GM23338 (cell line): ENCODE measurements at regions not wholly inside any gene's neighbourhood (a gene's known extent, or its start where the extent isn't known, plus 50 kb on each side); places are given as distances from the start of the nearest gene placed in this dataset.

Experiments
- CREB1 ChIP-seq: fragments of 250-450 bp; sonication (Bioruptor Pico); IDR thresholded peaks from 2 replicates; pipeline ENCODE4 v1.5.0; 2020; ENCODE audit warnings: low read depth, mild to moderate bottlenecking, moderate library complexity
- EZH2 ChIP-seq: fragments of 200-600 bp; sonication (generic); IDR thresholded peaks from one replicate; pipeline ENCODE4 v1.8.0; 2017; ENCODE audit warnings: antibody characterized with exemption, mild to moderate bottlenecking, low read depth; ENCODE audit not compliant: unreplicated experiment
- EZH2phosphoT487 ChIP-seq: fragments of 200-600 bp; sonication (generic); IDR thresholded peaks from one replicate; pipeline ENCODE4 v1.8.1; 2018; ENCODE audit warnings: antibody characterized with exemption; ENCODE audit not compliant: unreplicated experiment
- JUNB ChIP-seq: IDR thresholded peaks from one replicate; pipeline ENCODE4 v1.6.1; 2016; ENCODE audit warnings: antibody characterized with exemption; ENCODE audit not compliant: unreplicated experiment
- NANOG ChIP-seq: IDR thresholded peaks from 2 replicates; pipeline ENCODE4 v1.6.1; 2016; ENCODE audit warnings: antibody characterized with exemption, borderline replicate concordance
- POLR2AphosphoS5 ChIP-seq: IDR thresholded peaks from 2 replicates; pipeline ENCODE4 v1.6.1; 2016; ENCODE audit warnings: antibody characterized with exemption, low read depth
- STAT1 ChIP-seq: IDR thresholded peaks from one replicate; pipeline ENCODE4 v1.6.1; 2016; ENCODE audit warnings: antibody characterized with exemption; ENCODE audit not compliant: unreplicated experiment
- ZNF114 ChIP-seq: fragments of 250-450 bp; sonication (Bioruptor Pico); IDR thresholded peaks from 2 replicates; pipeline ENCODE4 v1.5.0; 2020; ENCODE audit warnings: mild to moderate bottlenecking, moderate library complexity
- ZNF331 ChIP-seq: fragments of 250-450 bp; sonication (Bioruptor Pico); IDR thresholded peaks from 2 replicates; pipeline ENCODE4 v1.5.0; 2020; ENCODE audit warnings: low read depth, mild to moderate bottlenecking, moderate library complexity
- TF ChIP-seq, protein P1 (sequence below), 2 experiments: fragments of 200-600 bp in 1 of 2; sonication (generic) in 1 of 2; conservative IDR thresholded peaks; 2 replicates each; pipeline versions ENCODE4 v1.5.1 to v1.6.1; 2016 to 2017; ENCODE audit warnings: antibody characterized with exemption in 2 of 2, low read depth in 2 of 2, mild to moderate bottlenecking in 2 of 2, moderate library complexity in 1 of 2
- TF ChIP-seq, protein P2 (sequence below): IDR thresholded peaks from one replicate; pipeline ENCODE4 v1.6.1; 2018; ENCODE audit warnings: antibody characterized with exemption; ENCODE audit not compliant: unreplicated experiment
- TF ChIP-seq, protein P3 (sequence below): IDR thresholded peaks from 2 replicates; pipeline ENCODE4 v1.6.1; 2016; ENCODE audit warnings: antibody characterized with exemption
- TF ChIP-seq, protein P4 (sequence below): fragments of 250-450 bp; sonication (Bioruptor Pico); IDR thresholded peaks from 2 replicates; pipeline ENCODE4 v1.5.0; 2020; ENCODE audit warnings: mild to moderate bottlenecking, moderate library complexity

DNA sequence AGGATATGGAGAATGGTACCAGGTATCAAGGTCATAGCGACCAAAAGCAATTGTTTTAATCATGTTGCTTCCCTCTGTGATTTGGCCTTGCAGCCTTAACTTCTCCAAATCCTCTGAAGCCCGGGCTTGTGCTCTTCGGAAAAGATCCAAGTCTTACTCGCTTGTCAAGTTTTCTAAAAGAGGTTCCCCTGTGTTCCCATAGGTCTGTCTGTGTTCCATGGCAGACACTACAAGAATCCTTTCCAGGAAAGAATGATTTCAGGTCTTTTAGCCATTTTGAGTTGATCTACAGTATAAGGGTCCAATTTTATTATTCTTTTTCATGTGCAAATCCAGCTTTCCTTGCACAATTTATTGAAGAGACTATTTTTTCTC, 710.6 kb upstream of the DIAPH2 start:
- TF ChIP-seq, protein P1, sequence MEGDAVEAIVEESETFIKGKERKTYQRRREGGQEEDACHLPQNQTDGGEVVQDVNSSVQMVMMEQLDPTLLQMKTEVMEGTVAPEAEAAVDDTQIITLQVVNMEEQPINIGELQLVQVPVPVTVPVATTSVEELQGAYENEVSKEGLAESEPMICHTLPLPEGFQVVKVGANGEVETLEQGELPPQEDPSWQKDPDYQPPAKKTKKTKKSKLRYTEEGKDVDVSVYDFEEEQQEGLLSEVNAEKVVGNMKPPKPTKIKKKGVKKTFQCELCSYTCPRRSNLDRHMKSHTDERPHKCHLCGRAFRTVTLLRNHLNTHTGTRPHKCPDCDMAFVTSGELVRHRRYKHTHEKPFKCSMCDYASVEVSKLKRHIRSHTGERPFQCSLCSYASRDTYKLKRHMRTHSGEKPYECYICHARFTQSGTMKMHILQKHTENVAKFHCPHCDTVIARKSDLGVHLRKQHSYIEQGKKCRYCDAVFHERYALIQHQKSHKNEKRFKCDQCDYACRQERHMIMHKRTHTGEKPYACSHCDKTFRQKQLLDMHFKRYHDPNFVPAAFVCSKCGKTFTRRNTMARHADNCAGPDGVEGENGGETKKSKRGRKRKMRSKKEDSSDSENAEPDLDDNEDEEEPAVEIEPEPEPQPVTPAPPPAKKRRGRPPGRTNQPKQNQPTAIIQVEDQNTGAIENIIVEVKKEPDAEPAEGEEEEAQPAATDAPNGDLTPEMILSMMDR (conservative IDR thresholded peaks at IDR 0.05; ENCODE audit: low read depth in 2 of 2) = no peak
- TF ChIP-seq EZH2phosphoT487 (no peak), EZH2 (no peak), CREB1 (CRISPR knock-in tag) (no peak), POLR2AphosphoS5 (no peak), ZNF331 (CRISPR knock-in tag) (no peak), JUNB (no peak), ZNF114 (CRISPR knock-in tag) (no peak), STAT1 (no peak), NANOG (no peak)
- TF ChIP-seq, protein P2, sequence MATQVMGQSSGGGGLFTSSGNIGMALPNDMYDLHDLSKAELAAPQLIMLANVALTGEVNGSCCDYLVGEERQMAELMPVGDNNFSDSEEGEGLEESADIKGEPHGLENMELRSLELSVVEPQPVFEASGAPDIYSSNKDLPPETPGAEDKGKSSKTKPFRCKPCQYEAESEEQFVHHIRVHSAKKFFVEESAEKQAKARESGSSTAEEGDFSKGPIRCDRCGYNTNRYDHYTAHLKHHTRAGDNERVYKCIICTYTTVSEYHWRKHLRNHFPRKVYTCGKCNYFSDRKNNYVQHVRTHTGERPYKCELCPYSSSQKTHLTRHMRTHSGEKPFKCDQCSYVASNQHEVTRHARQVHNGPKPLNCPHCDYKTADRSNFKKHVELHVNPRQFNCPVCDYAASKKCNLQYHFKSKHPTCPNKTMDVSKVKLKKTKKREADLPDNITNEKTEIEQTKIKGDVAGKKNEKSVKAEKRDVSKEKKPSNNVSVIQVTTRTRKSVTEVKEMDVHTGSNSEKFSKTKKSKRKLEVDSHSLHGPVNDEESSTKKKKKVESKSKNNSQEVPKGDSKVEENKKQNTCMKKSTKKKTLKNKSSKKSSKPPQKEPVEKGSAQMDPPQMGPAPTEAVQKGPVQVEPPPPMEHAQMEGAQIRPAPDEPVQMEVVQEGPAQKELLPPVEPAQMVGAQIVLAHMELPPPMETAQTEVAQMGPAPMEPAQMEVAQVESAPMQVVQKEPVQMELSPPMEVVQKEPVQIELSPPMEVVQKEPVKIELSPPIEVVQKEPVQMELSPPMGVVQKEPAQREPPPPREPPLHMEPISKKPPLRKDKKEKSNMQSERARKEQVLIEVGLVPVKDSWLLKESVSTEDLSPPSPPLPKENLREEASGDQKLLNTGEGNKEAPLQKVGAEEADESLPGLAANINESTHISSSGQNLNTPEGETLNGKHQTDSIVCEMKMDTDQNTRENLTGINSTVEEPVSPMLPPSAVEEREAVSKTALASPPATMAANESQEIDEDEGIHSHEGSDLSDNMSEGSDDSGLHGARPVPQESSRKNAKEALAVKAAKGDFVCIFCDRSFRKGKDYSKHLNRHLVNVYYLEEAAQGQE = no peak
- TF ChIP-seq, protein P3, sequence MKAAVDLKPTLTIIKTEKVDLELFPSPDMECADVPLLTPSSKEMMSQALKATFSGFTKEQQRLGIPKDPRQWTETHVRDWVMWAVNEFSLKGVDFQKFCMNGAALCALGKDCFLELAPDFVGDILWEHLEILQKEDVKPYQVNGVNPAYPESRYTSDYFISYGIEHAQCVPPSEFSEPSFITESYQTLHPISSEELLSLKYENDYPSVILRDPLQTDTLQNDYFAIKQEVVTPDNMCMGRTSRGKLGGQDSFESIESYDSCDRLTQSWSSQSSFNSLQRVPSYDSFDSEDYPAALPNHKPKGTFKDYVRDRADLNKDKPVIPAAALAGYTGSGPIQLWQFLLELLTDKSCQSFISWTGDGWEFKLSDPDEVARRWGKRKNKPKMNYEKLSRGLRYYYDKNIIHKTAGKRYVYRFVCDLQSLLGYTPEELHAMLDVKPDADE = no peak
- TF ChIP-seq, protein P4, sequence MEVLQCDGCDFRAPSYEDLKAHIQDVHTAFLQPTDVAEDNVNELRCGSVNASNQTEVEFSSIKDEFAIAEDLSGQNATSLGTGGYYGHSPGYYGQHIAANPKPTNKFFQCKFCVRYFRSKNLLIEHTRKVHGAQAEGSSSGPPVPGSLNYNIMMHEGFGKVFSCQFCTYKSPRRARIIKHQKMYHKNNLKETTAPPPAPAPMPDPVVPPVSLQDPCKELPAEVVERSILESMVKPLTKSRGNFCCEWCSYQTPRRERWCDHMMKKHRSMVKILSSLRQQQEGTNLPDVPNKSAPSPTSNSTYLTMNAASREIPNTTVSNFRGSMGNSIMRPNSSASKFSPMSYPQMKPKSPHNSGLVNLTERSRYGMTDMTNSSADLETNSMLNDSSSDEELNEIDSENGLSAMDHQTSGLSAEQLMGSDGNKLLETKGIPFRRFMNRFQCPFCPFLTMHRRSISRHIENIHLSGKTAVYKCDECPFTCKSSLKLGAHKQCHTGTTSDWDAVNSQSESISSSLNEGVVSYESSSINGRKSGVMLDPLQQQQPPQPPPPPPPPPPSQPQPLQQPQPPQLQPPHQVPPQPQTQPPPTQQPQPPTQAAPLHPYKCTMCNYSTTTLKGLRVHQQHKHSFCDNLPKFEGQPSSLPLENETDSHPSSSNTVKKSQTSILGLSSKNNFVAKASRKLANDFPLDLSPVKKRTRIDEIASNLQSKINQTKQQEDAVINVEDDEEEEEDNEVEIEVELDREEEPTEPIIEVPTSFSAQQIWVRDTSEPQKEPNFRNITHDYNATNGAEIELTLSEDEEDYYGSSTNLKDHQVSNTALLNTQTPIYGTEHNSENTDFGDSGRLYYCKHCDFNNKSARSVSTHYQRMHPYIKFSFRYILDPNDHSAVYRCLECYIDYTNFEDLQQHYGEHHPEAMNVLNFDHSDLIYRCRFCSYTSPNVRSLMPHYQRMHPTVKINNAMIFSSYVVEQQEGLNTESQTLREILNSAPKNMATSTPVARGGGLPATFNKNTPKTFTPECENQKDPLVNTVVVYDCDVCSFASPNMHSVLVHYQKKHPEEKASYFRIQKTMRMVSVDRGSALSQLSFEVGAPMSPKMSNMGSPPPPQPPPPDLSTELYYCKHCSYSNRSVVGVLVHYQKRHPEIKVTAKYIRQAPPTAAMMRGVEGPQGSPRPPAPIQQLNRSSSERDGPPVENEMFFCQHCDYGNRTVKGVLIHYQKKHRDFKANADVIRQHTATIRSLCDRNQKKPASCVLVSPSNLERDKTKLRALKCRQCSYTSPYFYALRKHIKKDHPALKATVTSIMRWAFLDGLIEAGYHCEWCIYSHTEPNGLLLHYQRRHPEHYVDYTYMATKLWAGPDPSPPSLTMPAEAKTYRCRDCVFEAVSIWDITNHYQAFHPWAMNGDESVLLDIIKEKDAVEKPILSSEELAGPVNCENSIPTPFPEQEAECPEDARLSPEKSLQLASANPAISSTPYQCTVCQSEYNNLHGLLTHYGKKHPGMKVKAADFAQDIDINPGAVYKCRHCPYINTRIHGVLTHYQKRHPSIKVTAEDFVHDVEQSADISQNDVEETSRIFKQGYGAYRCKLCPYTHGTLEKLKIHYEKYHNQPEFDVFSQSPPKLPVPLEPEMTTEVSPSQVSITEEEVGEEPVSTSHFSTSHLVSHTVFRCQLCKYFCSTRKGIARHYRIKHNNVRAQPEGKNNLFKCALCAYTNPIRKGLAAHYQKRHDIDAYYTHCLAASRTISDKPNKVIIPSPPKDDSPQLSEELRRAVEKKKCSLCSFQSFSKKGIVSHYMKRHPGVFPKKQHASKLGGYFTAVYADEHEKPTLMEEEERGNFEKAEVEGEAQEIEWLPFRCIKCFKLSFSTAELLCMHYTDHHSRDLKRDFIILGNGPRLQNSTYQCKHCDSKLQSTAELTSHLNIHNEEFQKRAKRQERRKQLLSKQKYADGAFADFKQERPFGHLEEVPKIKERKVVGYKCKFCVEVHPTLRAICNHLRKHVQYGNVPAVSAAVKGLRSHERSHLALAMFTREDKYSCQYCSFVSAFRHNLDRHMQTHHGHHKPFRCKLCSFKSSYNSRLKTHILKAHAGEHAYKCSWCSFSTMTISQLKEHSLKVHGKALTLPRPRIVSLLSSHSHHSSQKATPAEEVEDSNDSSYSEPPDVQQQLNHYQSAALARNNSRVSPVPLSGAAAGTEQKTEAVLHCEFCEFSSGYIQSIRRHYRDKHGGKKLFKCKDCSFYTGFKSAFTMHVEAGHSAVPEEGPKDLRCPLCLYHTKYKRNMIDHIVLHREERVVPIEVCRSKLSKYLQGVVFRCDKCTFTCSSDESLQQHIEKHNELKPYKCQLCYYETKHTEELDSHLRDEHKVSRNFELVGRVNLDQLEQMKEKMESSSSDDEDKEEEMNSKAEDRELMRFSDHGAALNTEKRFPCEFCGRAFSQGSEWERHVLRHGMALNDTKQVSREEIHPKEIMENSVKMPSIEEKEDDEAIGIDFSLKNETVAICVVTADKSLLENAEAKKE = no peak
